GM12878 (cell line): ENCODE measurements at regions not wholly inside any gene's neighbourhood (a gene's known extent, or its start where the extent isn't known, plus 50 kb on each side); places are given as distances from the start of the nearest gene placed in this dataset.

Source experiments
- ASH2L ChIP-seq: fragments of 300-600, 200-600 bp; sonication (generic); IDR thresholded peaks from 2 replicates; pipeline ENCODE4 v1.6.1; 2017; ENCODE audit warnings: low read depth, mild to moderate bottlenecking, borderline replicate concordance
- CBX5 ChIP-seq: sonication (generic); IDR thresholded peaks from 2 replicates; pipeline ENCODE4 v1.6.1; 2016; ENCODE audit warnings: low read depth, moderate library complexity, mild to moderate bottlenecking, inconsistent platforms
- CHD2 ChIP-seq: IDR thresholded peaks from 2 replicates; pipeline ENCODE4 v1.6.1; 2011; ENCODE audit warnings: low read depth, low read length, improper control_type of control experiment, borderline replicate concordance
- RAD21 ChIP-seq: IDR thresholded peaks from 2 replicates; pipeline ENCODE4 v1.6.1; 2011; ENCODE audit warnings: mild to moderate bottlenecking, low read depth, low read length, moderate library complexity; ENCODE audit not compliant: insufficient read depth
- RCOR1 ChIP-seq: conservative IDR thresholded peaks from 2 replicates; pipeline ENCODE4 v1.6.1; 2012; ENCODE audit warnings: low read depth, low read length, improper control_type of control experiment
- ZBED1 ChIP-seq: IDR thresholded peaks from 2 replicates; pipeline ENCODE4 v1.6.1; 2016; ENCODE audit warnings: borderline replicate concordance
- TF ChIP-seq, protein P1 (sequence below): fragments of 150-350 bp; IDR thresholded peaks from 2 replicates; pipeline ENCODE4 v1.6.1; 2016; ENCODE audit warnings: low read depth, low read length
- TF ChIP-seq, protein P2 (sequence below), 3 experiments: IDR thresholded peaks in 2 of 3; conservative IDR thresholded peaks in 1 of 3; 2 replicates each; pipeline ENCODE4 v1.5.1; 2011; ENCODE audit warnings: low read depth in 3 of 3, low read length in 3 of 3, mild to moderate bottlenecking in 3 of 3, control low read depth in 2 of 3, moderate library complexity in 2 of 3, inconsistent platforms in 1 of 3, mixed read lengths in 1 of 3; ENCODE audit not compliant: control insufficient read depth in 2 of 3, insufficient read depth in 1 of 3; ENCODE audit errors: extremely low read depth in 1 of 3
- TF ChIP-seq, protein P3 (sequence below): IDR thresholded peaks from 2 replicates; pipeline ENCODE4 v1.6.1; 2012; ENCODE audit warnings: low read length, inconsistent platforms

DNA sequence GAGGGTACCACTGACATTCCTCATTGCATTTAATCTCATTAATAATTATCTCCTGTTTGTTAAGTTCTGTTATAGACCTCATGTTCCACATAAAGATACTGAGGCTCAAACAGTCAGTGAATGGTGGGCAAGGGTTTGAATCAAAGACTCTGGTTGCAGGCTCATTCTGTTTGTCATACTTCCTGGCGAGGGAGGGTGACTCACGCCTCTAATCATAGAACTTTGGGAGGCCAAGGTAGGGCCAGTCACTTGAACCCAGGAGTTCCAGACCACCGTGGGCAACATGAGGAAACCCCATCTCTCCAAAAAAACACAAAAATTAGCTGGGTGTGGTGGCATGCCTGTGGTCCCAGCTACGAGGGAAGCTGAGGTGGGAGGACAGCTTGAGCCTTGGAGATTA is 220.7 kb upstream of the MIR17HG start:
- TF ChIP-seq, protein P1, sequence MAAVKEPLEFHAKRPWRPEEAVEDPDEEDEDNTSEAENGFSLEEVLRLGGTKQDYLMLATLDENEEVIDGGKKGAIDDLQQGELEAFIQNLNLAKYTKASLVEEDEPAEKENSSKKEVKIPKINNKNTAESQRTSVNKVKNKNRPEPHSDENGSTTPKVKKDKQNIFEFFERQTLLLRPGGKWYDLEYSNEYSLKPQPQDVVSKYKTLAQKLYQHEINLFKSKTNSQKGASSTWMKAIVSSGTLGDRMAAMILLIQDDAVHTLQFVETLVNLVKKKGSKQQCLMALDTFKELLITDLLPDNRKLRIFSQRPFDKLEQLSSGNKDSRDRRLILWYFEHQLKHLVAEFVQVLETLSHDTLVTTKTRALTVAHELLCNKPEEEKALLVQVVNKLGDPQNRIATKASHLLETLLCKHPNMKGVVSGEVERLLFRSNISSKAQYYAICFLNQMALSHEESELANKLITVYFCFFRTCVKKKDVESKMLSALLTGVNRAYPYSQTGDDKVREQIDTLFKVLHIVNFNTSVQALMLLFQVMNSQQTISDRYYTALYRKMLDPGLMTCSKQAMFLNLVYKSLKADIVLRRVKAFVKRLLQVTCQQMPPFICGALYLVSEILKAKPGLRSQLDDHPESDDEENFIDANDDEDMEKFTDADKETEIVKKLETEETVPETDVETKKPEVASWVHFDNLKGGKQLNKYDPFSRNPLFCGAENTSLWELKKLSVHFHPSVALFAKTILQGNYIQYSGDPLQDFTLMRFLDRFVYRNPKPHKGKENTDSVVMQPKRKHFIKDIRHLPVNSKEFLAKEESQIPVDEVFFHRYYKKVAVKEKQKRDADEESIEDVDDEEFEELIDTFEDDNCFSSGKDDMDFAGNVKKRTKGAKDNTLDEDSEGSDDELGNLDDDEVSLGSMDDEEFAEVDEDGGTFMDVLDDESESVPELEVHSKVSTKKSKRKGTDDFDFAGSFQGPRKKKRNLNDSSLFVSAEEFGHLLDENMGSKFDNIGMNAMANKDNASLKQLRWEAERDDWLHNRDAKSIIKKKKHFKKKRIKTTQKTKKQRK, result no peak
- TF ChIP-seq ZBED1 (no peak), RCOR1 (no peak), RAD21 (no peak), CHD2 (no peak), ASH2L (no peak), CBX5 (no peak)
- TF ChIP-seq, protein P2, sequence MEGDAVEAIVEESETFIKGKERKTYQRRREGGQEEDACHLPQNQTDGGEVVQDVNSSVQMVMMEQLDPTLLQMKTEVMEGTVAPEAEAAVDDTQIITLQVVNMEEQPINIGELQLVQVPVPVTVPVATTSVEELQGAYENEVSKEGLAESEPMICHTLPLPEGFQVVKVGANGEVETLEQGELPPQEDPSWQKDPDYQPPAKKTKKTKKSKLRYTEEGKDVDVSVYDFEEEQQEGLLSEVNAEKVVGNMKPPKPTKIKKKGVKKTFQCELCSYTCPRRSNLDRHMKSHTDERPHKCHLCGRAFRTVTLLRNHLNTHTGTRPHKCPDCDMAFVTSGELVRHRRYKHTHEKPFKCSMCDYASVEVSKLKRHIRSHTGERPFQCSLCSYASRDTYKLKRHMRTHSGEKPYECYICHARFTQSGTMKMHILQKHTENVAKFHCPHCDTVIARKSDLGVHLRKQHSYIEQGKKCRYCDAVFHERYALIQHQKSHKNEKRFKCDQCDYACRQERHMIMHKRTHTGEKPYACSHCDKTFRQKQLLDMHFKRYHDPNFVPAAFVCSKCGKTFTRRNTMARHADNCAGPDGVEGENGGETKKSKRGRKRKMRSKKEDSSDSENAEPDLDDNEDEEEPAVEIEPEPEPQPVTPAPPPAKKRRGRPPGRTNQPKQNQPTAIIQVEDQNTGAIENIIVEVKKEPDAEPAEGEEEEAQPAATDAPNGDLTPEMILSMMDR (IDR thresholded peaks at IDR 0.05 in 2 of 3, conservative IDR thresholded peaks at IDR 0.05 in 1 of 3; ENCODE audit: control insufficient read depth in 2 of 3, extremely low read depth in 1 of 3, insufficient read depth in 1 of 3, low read depth in 3 of 3, low read length in 3 of 3), result no peak
- TF ChIP-seq, protein P3, sequence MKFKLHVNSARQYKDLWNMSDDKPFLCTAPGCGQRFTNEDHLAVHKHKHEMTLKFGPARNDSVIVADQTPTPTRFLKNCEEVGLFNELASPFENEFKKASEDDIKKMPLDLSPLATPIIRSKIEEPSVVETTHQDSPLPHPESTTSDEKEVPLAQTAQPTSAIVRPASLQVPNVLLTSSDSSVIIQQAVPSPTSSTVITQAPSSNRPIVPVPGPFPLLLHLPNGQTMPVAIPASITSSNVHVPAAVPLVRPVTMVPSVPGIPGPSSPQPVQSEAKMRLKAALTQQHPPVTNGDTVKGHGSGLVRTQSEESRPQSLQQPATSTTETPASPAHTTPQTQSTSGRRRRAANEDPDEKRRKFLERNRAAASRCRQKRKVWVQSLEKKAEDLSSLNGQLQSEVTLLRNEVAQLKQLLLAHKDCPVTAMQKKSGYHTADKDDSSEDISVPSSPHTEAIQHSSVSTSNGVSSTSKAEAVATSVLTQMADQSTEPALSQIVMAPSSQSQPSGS, result no peak
